SK-N-SH (cell line): ENCODE measurements at regions not wholly inside any gene's neighbourhood (a gene's known extent, or its start where the extent isn't known, plus 50 kb on each side); places are given as distances from the start of the nearest gene placed in this dataset.

Experiments
- CTCF ChIA-PET: fragments of 300-600, 350-600 bp; formaldehyde crosslinking; extraction: SDS; loops from one replicate; lab custom pipeline; 2021; lab: Yijun Ruan, JAX
- POLR2A ChIA-PET: fragments of 350-600 bp; sonication (Branson Sonifier 250); formaldehyde crosslinking; extraction: SDS; loops from one replicate; lab custom pipeline; 2020; ENCODE audit warnings: antibody characterized with exemption, inconsistent platforms; lab: Yijun Ruan, JAX
- DNase-seq: peaks from one replicate; pipeline ENCODE4 v3.0.0; 2012
- H2AFZ ChIP-seq: fragments of 200-600 bp; sonication (generic); 2 replicates; pipeline ENCODE4 v1.8.1; 2016; ENCODE audit warnings: antibody characterized with exemption, mild to moderate bottlenecking, low read depth
- H3F3A ChIP-seq: fragments of 200-600 bp; sonication (generic); replicated peaks from 2 replicates; pipeline ENCODE3; 2016; ENCODE audit warnings: antibody characterized with exemption, mild to moderate bottlenecking; ENCODE audit not compliant: insufficient read depth
- H3K27ac ChIP-seq, 2 experiments: fragments of 200-500 bp in 1 of 2; fragments of 200-600 bp in 1 of 2; sonication (Bioruptor generic) in 1 of 2; sonication (generic), shearing (Covaris generic) in 1 of 2; 2 replicates each; pipeline versions ENCODE4 v1.5.1 to v1.6.1; 2014 to 2016; ENCODE audit warnings: low read depth in 2 of 2, inconsistent platforms in 1 of 2, low read length in 1 of 2, mild to moderate bottlenecking in 1 of 2, mixed read lengths in 1 of 2
- H3K27me3 ChIP-seq: fragments of 200-600 bp; sonication (generic), shearing (Covaris generic); 2 replicates; pipeline ENCODE4 v1.6.1; 2016; ENCODE audit warnings: mixed run types; ENCODE audit not compliant: insufficient read depth
- H3K36me3 ChIP-seq, 2 experiments: fragments of 200-500 bp in 1 of 2; fragments of 200-600 bp in 1 of 2; sonication (Bioruptor generic) in 1 of 2; sonication (generic) in 1 of 2; replicated peaks in 1 of 2; 2 replicates each; pipeline versions ENCODE3 to v1.5.1; 2014 to 2016; ENCODE audit warnings: low read length in 1 of 2, mild to moderate bottlenecking in 1 of 2; ENCODE audit not compliant: insufficient read depth in 2 of 2, control insufficient read depth in 1 of 2
- H3K4me1 ChIP-seq, 2 experiments: fragments of 200-500 bp in 1 of 2; fragments of 200-600 bp in 1 of 2; sonication (Bioruptor generic) in 1 of 2; sonication (generic), shearing (Covaris generic) in 1 of 2; 2 replicates each; pipeline versions ENCODE4 v1.5.1 to v1.6.1; 2014 to 2016; ENCODE audit warnings: low read depth in 1 of 2, low read length in 1 of 2, mixed run types in 1 of 2; ENCODE audit not compliant: insufficient read depth in 2 of 2, control insufficient read depth in 1 of 2
- H3K4me2 ChIP-seq: fragments of 200-600 bp; sonication (generic), shearing (Covaris generic); 2 replicates; pipeline ENCODE4 v1.6.1; 2017; ENCODE audit warnings: mixed run types
- H3K4me3 ChIP-seq, 2 experiments: fragments of 200-500 bp in 1 of 2; fragments of 200-600 bp in 1 of 2; sonication (Bioruptor generic) in 1 of 2; sonication (generic), shearing (Covaris generic) in 1 of 2; 2 replicates each; pipeline versions ENCODE4 v1.5.1 to v1.8.1; 2014 to 2016; ENCODE audit warnings: low read depth in 2 of 2, inconsistent platforms in 1 of 2, low read length in 1 of 2, mild to moderate bottlenecking in 1 of 2, mixed read lengths in 1 of 2, moderate library complexity in 1 of 2
- H3K79me2 ChIP-seq: fragments of 200-600 bp; sonication (generic); 2 replicates; pipeline ENCODE4 v1.8.1; 2017; ENCODE audit warnings: mild to moderate bottlenecking; ENCODE audit not compliant: insufficient read depth
- H3K9ac ChIP-seq: fragments of 200-600 bp; sonication (generic); 2 replicates; pipeline ENCODE4 v1.6.1; 2017; ENCODE audit warnings: mixed run types
- H3K9me2 ChIP-seq: fragments of 200-600 bp; sonication (generic); 2 replicates; pipeline ENCODE4 v1.6.1; 2017; ENCODE audit warnings: mixed run types
- H3K9me3 ChIP-seq: fragments of 200-600 bp; sonication (generic); 2 replicates; pipeline ENCODE4 v1.6.1; 2017; ENCODE audit warnings: mixed run types, mild to moderate bottlenecking, moderate library complexity
- H4K20me1 ChIP-seq: fragments of 200-600 bp; sonication (generic); 2 replicates; pipeline ENCODE4 v1.6.1; 2017; ENCODE audit warnings: mild to moderate bottlenecking, mixed run types; ENCODE audit not compliant: insufficient read depth
- EP300 ChIP-seq, 2 experiments: IDR thresholded peaks; 2 replicates each; pipeline versions ENCODE4 v1.4.0 to v1.6.1; 2012; ENCODE audit warnings: borderline replicate concordance in 1 of 2, low read depth in 1 of 2, low read length in 1 of 2
- FOSL2 ChIP-seq: IDR thresholded peaks from 2 replicates; pipeline ENCODE4 v1.4.0; 2012; ENCODE audit warnings: low read depth, mild to moderate bottlenecking, moderate library complexity, borderline replicate concordance
- FOXJ3 ChIP-seq: sonication (generic); formaldehyde crosslinking; IDR thresholded peaks from 2 replicates; pipeline ENCODE4 v1.5.1; 2020; ENCODE audit warnings: mild to moderate bottlenecking, missing genetic modification reagents
- FOXM1 ChIP-seq: IDR thresholded peaks from 2 replicates; pipeline ENCODE4 v1.4.0; 2012; ENCODE audit warnings: low read depth, mild to moderate bottlenecking
- GATA2 ChIP-seq: sonication (generic); formaldehyde crosslinking; IDR thresholded peaks from 2 replicates; pipeline ENCODE4 v1.5.0; 2020; ENCODE audit warnings: mild to moderate bottlenecking, missing genetic modification reagents
- JUND ChIP-seq: IDR thresholded peaks from 2 replicates; pipeline ENCODE4 v1.4.0; 2012
- MEF2A ChIP-seq: IDR thresholded peaks from 2 replicates; pipeline ENCODE4 v1.4.0; 2012; ENCODE audit warnings: low read depth, borderline replicate concordance
- MXI1 ChIP-seq: IDR thresholded peaks from 2 replicates; pipeline ENCODE4 v1.6.1; 2012; ENCODE audit warnings: mild to moderate bottlenecking, low read depth, low read length, improper control_type of control experiment
- NRF1 ChIP-seq: IDR thresholded peaks from 2 replicates; pipeline ENCODE4 v1.6.1; 2012; ENCODE audit warnings: low read depth, mild to moderate bottlenecking, low read length
- POLR2AphosphoS5 ChIP-seq: IDR thresholded peaks from 2 replicates; pipeline ENCODE4 v1.6.1; 2012; ENCODE audit warnings: low read depth, low read length
- RFX5 ChIP-seq: IDR thresholded peaks from 2 replicates; pipeline ENCODE4 v1.6.1; 2012; ENCODE audit warnings: mild to moderate bottlenecking, improper control_type of control experiment, low read length
- SIN3A ChIP-seq: IDR thresholded peaks from 2 replicates; pipeline ENCODE4 v1.6.1; 2012; ENCODE audit warnings: low read depth, mild to moderate bottlenecking, low read length, moderate library complexity, borderline replicate concordance
- TCF12 ChIP-seq: IDR thresholded peaks from 2 replicates; pipeline ENCODE4 v1.4.0; 2012
- YY1 ChIP-seq: IDR thresholded peaks from 2 replicates; pipeline ENCODE4 v1.4.0; 2012; ENCODE audit warnings: low read depth, mild to moderate bottlenecking
- WGBS: methylation state at CpG from one replicate; pipeline ENCODE4 v1.1.6; 2017; ENCODE audit warnings: low lambda C conversion rate; 5-methylcytosine and 5-hydroxymethylcytosine counted together
- TF ChIP-seq, protein P1 (sequence below): IDR thresholded peaks from 2 replicates; pipeline ENCODE4 v1.4.0; 2012; ENCODE audit warnings: low read depth, borderline replicate concordance
- TF ChIP-seq, protein P2 (sequence below): IDR thresholded peaks from 2 replicates; pipeline ENCODE4 v1.6.1; 2012; ENCODE audit warnings: mild to moderate bottlenecking, low read depth, low read length, moderate library complexity
- TF ChIP-seq, protein P3 (sequence below): fragments of 200-600 bp; sonication (generic); IDR thresholded peaks from 2 replicates; pipeline ENCODE4 v1.6.1; 2017; ENCODE audit warnings: antibody characterized with exemption, mild to moderate bottlenecking, moderate library complexity
- TF ChIP-seq, protein P4 (sequence below): fragments of 150-350 bp; IDR thresholded peaks from 2 replicates; pipeline ENCODE4 v1.6.1; 2017; ENCODE audit warnings: antibody characterized with exemption, low read length, low read depth, borderline replicate concordance
- TF ChIP-seq, protein P5 (sequence below): fragments of 150-350 bp; IDR thresholded peaks from 2 replicates; pipeline ENCODE4 v1.6.1; 2016; ENCODE audit warnings: mild to moderate bottlenecking, low read depth, low read length
- TF ChIP-seq, protein P6 (sequence below): IDR thresholded peaks from 2 replicates; pipeline ENCODE4; 2012

DNA sequence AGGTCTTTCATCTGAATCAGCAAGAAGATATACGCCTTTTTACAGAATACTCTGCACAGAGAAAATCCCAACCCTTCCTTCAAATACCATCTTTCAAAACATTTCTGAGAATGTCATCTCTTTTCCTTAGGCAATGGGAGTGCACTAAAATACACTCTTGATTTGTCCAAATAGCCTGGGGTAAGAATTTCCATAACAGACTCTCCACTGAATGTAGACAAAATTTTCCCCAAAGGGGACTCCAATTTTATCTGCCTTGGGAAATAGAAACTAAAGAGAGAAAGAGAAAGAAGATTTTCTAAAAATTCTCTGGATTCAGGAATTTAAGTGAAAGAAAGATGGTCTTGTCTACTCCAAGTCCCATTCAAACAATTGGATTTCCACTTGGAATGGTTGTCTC lies 394.5 kb upstream of the CHAC2 start (continued):
- TF ChIP-seq MXI1 (no peak), MEF2A (no peak)
- TF ChIP-seq, protein P1, sequence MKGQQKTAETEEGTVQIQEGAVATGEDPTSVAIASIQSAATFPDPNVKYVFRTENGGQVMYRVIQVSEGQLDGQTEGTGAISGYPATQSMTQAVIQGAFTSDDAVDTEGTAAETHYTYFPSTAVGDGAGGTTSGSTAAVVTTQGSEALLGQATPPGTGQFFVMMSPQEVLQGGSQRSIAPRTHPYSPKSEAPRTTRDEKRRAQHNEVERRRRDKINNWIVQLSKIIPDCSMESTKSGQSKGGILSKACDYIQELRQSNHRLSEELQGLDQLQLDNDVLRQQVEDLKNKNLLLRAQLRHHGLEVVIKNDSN = no peak

DNA sequence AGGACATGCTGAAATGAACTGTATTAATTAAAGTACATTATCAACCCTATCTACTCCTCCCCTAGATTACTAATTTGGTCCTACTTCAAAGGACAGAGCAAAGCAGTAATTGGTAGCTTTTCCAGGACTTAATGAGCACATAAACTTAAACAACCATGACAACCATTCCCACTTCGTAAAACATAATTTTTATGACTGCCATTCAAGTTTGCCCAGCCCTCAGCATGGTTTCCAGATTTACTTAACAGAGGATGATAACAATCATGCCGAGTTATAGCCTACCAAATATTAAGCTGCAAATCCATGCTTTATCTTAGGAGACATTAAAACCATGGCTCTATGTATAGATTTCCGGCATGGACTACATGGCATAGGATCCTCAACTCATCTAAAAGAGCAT lies 401.1 kb upstream of the CHAC2 start:
- POLR2A ChIA-PET = no interaction called here
- H3K27ac ChIP-seq = no peak overlapping the region
- H3K9ac ChIP-seq = no peak overlapping the region
- H2AFZ ChIP-seq = no peak overlapping the region
- no peaks in the 10 kb centered on the region for H3K9me3 ChIP-seq
- no peak overlapping the region for H3K4me3 ChIP-seq
- H4K20me1 ChIP-seq = no peaks in the 10 kb centered on the region
- H3K27me3 ChIP-seq = no peaks in the 10 kb centered on the region
- 16% methylated on average over 3 of the region's 3 CpGs for WGBS
- no peaks in the 10 kb centered on the region for H3K4me1 ChIP-seq
- no peaks in the 10 kb centered on the region for H3K79me2 ChIP-seq
- no peak for DNase-seq
- no peaks in the 10 kb centered on the region for H3K36me3 ChIP-seq
- no peaks in the 10 kb centered on the region for H3F3A ChIP-seq
- TF ChIP-seq JUND = no peak
- TF ChIP-seq FOSL2 = no peak
- TF ChIP-seq, protein P1 = no peak
- no peak for TF ChIP-seq YY1
- TF ChIP-seq, protein P2, sequence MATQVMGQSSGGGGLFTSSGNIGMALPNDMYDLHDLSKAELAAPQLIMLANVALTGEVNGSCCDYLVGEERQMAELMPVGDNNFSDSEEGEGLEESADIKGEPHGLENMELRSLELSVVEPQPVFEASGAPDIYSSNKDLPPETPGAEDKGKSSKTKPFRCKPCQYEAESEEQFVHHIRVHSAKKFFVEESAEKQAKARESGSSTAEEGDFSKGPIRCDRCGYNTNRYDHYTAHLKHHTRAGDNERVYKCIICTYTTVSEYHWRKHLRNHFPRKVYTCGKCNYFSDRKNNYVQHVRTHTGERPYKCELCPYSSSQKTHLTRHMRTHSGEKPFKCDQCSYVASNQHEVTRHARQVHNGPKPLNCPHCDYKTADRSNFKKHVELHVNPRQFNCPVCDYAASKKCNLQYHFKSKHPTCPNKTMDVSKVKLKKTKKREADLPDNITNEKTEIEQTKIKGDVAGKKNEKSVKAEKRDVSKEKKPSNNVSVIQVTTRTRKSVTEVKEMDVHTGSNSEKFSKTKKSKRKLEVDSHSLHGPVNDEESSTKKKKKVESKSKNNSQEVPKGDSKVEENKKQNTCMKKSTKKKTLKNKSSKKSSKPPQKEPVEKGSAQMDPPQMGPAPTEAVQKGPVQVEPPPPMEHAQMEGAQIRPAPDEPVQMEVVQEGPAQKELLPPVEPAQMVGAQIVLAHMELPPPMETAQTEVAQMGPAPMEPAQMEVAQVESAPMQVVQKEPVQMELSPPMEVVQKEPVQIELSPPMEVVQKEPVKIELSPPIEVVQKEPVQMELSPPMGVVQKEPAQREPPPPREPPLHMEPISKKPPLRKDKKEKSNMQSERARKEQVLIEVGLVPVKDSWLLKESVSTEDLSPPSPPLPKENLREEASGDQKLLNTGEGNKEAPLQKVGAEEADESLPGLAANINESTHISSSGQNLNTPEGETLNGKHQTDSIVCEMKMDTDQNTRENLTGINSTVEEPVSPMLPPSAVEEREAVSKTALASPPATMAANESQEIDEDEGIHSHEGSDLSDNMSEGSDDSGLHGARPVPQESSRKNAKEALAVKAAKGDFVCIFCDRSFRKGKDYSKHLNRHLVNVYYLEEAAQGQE = no peak
- TF ChIP-seq GATA2 = no peak
- TF ChIP-seq, protein P3, sequence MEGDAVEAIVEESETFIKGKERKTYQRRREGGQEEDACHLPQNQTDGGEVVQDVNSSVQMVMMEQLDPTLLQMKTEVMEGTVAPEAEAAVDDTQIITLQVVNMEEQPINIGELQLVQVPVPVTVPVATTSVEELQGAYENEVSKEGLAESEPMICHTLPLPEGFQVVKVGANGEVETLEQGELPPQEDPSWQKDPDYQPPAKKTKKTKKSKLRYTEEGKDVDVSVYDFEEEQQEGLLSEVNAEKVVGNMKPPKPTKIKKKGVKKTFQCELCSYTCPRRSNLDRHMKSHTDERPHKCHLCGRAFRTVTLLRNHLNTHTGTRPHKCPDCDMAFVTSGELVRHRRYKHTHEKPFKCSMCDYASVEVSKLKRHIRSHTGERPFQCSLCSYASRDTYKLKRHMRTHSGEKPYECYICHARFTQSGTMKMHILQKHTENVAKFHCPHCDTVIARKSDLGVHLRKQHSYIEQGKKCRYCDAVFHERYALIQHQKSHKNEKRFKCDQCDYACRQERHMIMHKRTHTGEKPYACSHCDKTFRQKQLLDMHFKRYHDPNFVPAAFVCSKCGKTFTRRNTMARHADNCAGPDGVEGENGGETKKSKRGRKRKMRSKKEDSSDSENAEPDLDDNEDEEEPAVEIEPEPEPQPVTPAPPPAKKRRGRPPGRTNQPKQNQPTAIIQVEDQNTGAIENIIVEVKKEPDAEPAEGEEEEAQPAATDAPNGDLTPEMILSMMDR = no peak
- TF ChIP-seq, protein P4, sequence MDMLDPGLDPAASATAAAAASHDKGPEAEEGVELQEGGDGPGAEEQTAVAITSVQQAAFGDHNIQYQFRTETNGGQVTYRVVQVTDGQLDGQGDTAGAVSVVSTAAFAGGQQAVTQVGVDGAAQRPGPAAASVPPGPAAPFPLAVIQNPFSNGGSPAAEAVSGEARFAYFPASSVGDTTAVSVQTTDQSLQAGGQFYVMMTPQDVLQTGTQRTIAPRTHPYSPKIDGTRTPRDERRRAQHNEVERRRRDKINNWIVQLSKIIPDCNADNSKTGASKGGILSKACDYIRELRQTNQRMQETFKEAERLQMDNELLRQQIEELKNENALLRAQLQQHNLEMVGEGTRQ = no peak
- TF ChIP-seq MEF2A = no peak
- TF ChIP-seq FOXM1 = no peak
- no peak for TF ChIP-seq EP300 (IDR thresholded peaks at IDR 0.05; ENCODE audit: borderline replicate concordance in 1 of 2, low read depth in 1 of 2, low read length in 1 of 2)
- no peak for TF ChIP-seq NRF1
- TF ChIP-seq SIN3A = no peak
- TF ChIP-seq, protein P5, sequence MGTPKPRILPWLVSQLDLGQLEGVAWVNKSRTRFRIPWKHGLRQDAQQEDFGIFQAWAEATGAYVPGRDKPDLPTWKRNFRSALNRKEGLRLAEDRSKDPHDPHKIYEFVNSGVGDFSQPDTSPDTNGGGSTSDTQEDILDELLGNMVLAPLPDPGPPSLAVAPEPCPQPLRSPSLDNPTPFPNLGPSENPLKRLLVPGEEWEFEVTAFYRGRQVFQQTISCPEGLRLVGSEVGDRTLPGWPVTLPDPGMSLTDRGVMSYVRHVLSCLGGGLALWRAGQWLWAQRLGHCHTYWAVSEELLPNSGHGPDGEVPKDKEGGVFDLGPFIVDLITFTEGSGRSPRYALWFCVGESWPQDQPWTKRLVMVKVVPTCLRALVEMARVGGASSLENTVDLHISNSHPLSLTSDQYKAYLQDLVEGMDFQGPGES = no peak
- TF ChIP-seq POLR2AphosphoS5 = no peak
- TF ChIP-seq FOXJ3 = no peak
- TF ChIP-seq RFX5 = no peak
- no peak for TF ChIP-seq MXI1
- TF ChIP-seq TCF12 = no peak
- TF ChIP-seq, protein P6, sequence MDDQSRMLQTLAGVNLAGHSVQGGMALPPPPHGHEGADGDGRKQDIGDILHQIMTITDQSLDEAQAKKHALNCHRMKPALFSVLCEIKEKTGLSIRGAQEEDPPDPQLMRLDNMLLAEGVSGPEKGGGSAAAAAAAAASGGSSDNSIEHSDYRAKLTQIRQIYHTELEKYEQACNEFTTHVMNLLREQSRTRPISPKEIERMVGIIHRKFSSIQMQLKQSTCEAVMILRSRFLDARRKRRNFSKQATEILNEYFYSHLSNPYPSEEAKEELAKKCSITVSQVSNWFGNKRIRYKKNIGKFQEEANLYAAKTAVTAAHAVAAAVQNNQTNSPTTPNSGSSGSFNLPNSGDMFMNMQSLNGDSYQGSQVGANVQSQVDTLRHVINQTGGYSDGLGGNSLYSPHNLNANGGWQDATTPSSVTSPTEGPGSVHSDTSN = no peak
- CTCF ChIA-PET = interaction anchor here (0.7 kb wide), 1 partner anchor 421 kb away, joined by 3 read pairs; no protein-coding TSS in a partner anchor
- no peaks in the 10 kb centered on the region for H3K9me2 ChIP-seq
- no peak overlapping the region for H3K4me2 ChIP-seq
